GM18502 (cell line): ENCODE measurements at regions not wholly inside any gene's neighbourhood (a gene's known extent, or its start where the extent isn't known, plus 50 kb on each side); places are given as distances from the start of the nearest gene placed in this dataset.

ENCODE experiments used
- ATAC-seq: cut with Tn5 transposase; IDR thresholded peaks from one replicate; pipeline ENCODE4 v1.9.1; 2021; ENCODE audit warnings: mild to moderate bottlenecking; ENCODE audit not compliant: unreplicated experiment, poor library complexity

DNA sequence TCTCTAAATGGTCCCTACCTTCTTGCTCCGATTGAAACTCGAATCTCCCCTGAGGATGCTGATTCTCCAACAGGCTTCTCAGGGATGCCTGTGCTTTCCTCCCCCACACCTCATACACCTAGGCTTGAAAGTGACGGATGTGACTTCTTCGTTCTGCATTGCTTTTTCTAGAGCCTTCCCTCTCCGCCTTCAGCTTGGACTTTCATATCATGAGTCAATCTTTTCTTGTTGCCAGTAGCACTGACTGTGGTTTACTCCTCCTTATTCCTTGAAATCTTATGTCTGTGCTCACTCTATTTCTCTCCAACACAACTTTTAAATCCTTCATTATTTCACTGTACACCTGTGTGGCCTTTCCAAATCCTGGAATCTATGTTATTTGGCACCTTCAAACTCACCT, 451.4 kb downstream of the TMX3 start:
- no peak for ATAC-seq

DNA sequence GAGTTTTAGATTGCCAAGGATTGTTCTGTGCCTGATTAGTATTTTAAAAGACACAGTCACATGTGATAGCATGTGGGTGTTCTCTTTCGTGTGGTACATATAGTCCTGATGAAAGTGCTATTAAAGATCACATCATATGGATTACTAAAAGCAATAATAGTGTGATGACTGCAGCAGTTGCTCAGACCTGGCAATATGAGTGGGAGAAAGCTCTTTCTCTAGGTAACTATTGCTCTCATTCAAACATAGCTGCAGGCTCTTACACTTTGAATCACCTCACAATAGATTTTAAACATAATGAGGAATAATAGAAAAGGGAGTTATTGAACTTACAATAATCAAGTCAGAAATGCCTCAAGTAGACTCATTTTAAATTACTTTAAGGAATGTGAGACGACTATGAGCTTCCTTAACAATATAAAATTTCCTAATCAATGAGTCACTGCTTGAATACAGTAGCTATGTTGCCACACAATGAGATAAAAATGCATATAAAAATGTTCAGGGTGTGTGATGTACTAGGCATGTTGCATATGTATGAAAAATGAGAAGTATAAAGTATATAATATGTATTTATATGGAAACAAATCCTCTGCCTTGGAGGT, 452.1 kb downstream of the TMX3 start:
- no peak for ATAC-seq

DNA sequence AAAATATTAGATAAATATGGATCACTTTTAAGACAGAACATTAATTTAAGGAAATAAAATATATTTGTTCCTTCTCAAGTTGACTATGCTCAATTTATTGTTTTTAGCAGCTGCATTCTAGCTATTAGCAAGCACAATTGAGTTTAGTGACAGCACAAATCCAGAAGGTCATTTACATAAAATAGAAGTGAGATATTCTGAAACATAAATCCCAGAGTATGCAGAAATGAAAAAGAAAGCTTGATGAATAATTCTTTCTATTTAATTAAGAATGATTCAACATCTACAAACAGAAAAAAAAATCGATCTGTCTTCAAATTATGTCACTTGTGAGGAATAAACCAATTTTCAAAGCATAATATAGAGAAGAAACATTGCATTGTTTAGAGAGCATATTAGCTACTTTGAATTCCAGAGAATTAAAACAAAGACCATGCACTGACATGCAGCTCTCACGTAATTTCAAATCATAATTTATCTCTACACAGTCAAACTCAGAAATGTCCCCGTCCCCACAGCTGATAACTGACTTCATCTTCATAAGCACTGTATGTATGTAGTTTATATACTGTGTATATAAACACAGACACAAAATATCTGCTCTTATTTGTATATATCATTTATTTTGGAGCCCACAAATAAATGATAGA, 458.4 kb downstream of the TMX3 start:
- ATAC-seq: no peak

DNA sequence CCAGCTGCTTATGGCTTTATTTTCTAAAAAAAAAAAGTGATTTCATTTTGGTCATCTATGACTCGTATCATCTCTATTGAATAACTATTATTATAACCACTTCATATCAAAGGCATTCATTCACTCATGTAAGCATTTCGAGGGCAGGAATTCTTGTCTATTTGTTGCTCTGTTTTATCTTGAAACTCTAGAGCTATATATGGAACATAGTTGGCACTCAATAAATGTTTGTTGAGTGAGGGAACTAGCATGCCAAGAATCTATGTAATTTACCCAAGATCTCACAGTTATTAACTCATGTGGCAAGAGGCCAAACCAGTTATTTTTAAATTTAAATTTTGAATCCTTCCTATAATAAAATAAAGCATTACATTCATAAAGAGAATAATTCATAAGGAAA, 470.1 kb downstream of the TMX3 start:
- ATAC-seq: no peak

DNA sequence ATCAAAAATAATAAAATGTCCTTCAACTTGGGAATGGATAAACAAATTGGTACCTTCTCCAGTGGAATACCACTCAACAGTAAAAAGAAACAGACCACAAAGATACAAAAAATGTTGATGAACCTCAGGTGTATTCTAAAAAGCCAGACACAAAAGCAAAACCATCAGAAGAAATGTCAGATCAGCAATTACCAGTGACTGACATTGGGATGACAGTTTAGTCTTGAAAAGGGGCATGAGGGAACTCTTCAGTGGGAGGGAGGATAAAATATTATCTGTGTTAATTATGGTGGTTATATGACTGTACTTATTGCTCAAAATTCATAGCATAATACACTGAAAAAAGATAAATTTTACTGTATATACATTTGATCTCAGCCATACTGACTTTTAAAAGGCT, 473.0 kb downstream of the TMX3 start:
- no peak for ATAC-seq

DNA sequence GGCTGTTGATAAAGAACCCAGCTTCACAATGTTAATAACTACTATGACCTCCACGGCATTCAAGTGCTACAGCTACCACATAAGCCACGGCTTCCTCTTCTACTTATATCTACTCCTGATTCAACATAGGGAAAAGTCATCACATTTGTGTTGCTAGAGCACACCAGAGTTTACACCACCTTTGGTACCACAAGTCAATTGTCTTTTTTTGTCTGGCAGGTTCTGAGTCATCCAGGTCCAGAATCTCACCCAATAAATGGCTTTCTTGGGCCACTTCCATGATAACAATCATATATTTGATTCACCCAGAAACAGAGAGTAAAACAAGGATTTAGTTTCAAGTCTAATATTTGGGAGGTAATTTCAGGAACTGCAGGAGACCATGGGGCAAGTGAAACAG, 480.2 kb downstream of the TMX3 start:
- no peak for ATAC-seq

DNA sequence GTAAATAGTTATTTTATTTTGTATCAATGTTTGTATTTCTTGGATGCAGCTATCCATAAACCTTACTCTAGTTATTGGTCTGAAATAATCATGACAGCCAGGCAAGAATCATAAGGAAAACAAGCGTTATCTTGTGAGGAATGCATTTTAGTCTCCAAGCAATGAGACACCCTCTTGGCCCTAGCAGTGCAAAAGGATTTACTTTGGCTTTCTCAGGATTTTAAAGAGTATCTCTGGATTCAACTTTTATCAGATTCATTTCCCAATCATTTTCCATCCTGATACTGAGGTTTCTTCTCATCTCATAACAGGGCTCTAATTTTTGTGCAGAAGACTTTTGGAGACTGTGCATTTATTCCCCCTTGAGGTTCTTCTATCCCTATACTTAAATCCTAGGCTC, 480.8 kb downstream of the TMX3 start:
- no peak for ATAC-seq

DNA sequence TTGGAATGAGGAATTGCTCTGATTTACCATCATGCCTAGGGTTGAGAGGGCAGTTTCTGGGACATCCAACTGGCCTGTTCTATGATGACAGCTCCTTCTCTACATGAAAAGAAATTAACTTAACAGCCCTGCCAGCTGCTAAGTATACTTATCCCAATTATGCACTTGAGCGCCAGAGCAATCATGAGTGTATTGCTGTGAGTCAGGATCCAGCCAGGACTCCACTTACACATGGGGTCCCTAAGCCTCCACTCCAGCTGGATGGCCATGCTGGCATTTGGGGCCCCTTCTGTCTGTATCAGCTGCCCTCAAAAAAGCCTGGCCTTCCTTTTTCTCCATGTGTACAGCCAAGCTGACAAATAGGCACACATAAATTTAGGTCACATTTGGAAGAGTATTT, 481.9 kb downstream of the TMX3 start:
- no peak for ATAC-seq

DNA sequence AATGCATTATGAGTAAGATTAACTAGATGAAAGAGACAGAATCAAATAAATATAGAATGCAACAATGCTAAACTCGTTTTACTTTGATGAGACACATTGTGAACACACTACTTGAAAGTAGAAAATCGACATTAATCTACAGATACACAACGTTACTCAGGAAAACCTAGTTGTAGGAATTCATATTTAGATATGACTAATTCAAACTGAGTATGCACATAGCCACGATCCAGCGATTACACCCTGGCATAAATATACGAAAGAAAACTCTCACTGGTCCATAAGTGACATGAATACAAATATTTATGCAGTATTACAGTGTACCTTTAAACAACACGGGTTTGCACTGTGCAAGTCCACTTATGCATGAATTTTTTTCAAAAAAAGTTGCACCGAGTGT, 485.6 kb downstream of the TMX3 start:
- ATAC-seq: no peak

DNA sequence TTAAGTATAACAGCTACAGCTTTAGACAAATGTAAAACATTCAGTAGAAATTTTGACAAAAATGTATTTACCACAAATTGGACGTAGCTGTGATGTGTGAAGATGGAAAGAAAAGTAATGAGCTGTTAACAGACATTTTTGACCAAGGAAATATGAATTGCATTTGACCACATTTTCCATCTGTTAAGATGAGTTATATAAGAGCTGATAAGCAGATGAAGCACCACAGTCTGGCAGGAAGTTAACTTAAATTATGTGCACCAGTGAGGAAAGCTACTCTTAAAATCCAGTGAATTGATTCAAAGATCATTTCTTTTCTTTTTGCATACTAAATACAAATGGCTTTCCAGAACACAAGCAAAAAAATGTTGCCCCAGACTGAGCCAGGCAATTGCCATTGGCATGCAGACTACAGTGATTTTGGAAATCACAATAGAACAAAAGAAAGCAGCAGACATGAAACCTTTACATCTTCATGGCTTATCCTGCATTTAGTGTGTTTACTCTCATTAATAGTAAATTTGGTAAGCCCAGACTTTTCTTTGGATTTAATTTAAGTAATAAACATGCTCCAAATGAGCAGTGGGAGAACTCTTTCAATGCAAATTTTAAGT, 493.7 kb downstream of the TMX3 start:
- ATAC-seq: no peak

DNA sequence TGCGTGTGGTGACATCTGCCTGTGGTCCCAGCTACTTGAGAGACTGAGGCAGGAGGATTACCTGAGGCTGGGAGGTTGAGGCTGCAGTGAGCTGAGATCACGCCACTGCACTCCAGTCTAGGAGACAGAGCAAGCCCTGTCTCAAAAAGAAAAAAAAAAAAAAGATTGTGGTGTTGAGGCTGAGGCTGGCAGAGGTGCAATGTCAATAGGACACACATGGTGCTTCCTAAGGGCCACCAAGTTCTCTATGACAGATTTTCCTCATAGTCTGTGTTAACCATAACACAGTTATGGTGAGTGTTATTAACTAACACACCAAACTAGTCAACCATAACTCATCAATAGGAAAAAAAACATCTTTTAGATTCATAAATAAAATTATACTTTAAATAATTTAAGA, 494.4 kb downstream of the TMX3 start:
- no peak for ATAC-seq

DNA sequence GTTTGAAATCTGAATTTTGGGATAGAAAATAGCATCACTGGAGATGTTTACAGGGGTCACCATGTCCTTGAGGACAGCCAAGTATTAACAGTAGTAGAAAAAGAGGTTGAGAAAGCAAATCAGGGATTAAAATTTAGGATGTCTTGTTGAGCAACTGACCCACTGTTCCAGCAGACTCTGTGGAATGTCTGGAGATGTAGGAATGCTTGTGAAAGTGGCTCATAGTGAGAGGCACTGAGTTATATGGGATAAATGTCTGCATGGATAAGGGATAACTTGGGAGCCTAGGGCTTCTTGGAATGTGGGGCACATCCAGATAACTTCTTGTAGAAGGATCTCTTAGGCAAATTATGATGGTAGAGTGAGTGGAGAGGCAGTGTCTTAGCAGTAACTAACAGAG, 495.0 kb downstream of the TMX3 start:
- no peak for ATAC-seq

DNA sequence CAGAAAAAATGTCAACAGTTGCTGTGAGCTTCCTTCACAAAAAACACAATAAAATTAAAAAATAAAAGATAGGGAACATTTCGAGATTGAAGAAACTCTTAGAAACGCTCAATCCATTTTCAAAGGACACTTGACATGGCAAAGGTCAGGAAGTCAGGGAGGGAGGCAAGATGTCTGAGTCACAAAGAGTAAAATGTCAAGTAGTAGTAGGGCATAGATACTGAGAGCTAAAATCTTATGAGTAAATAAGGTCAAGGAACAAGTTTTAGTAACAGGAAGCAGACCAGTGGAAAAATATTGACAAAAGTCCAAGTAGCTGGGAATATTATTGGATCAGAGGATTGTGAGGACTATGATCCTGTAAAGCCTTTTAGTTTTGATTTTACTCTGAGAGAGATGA, 495.6 kb downstream of the TMX3 start:
- no peak for ATAC-seq

DNA sequence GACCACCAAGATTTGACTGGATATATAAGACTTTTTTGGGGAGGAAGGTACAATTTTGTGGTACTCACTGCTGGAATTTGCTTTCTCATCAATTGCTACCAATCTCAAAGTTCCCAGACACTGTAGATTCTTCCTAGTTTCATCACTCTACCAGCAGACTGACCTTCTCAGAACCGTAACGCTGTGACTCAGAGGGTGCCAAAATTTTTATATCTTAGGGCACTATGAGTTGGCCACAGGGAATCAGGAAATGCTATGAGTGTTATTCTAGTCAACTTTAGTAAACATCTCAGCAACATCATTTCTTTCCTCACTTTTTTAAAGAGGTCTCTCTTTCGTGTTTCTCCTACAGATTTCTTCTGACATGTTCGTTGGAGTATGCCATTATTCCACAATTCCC, 499.0 kb downstream of the TMX3 start:
- no peak for ATAC-seq

DNA sequence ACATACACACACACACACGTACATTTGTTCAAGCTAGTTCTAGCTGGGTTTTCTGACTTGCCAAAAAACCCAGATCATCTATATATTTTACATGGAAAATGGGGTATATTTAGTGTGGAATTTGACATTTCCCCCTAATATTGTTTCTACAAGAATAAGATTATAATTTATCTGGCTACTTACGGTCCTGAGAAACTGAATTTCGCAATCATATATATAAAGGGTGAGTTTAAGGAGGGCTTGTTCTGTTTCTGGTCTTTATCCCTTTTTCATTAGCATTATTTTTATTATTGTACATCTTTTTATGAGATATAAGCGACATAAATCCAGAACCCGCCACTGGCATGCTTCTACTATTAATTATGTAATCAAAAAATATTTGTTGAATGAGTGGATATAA, 528.9 kb downstream of the TMX3 start:
- no peak for ATAC-seq

DNA sequence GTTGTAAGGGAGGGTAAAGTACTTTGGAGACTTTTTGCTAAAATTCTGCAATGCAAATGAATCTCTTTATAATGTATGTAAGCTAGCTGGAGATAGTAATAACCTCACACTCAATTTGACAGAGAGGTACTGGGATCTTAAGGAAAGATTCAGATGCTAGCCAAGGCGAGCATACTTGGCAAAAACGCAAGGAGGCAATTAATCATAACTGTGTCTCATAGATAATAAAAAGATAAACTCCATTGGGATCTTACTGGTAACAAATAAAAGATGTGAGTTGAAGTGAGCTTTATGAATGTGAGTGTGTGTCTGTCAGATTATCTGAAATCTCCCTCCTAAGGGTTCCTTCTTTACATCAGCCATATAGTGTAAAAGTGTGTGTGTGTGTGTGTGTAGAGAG, 533.0 kb downstream of the TMX3 start:
- ATAC-seq: no peak

DNA sequence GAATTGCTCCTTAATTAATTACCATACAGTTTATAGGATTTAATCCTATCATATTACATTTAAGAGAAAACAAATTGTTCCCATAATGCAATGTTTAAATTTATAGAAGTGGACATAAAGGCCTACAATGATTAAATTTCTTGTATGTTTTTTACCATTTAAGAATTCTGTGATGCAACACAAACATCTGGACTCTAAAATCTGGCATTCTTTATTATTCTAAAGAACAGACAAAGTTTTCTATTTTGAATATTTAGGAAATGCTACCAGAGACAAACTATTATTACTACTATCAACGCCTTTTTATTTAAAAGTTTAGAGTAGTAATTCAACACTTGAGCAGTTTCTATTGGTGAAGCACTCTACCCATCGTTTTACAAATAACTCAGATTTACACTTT, 535.1 kb downstream of the TMX3 start:
- ATAC-seq: no peak

DNA sequence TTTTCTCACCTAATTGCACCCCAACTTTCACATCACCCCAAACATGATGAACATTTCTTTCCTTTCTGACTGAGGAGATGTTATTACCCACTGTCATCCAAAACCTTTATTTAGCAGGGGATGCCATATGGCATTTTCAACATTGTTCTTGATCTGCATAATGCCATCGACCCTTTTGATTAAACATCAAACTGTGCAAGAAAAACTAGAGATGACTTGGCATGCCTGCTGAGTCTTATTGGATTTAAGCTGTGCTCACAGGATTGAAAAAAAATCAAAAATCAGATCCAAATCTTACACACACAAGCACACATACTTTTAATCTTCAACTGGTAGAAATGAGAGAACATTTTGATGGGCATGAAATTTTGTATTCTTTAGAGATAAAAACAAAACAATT, 536.0 kb downstream of the TMX3 start:
- no peak for ATAC-seq

DNA sequence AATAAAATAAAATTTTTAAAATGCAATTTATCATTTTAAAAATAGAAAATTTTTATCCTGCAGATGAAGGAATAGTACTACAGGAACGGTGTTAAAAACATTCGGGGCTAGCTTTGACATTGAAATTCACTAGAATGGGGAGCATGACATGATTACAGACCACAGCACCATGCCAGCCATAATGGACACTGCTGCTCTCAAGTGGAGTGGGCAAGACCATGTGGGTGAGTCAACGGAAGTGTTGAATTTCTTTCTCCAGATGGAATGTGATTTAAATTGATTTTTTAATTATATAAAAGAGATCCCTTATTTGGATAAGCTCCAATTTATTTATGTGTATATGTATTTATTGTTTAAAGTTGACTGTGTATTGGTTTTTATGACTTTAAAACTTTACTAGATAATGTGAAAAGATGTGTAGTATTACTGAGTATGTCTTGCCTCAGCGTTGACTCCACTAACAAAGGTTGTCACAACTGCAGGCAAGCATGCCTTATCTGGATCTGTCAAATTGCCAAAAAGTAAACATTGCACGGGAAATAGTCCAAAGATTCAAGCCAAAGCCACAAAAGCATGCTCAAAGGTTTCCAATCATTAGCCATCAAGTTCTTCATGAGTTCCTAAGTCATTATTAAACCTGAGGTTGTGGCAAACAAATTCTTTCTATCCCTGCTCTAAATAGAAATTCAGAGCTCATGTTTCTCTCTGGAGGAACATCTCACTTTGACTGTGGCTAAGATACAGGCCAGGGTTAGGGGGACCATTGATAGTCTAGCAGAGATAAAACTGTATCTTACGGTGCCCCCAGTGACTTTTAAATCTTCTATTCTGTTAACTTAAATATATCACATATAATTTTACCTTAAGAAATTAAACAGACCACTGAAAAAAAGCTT, 536.9 kb downstream of the TMX3 start:
- no peak for ATAC-seq

DNA sequence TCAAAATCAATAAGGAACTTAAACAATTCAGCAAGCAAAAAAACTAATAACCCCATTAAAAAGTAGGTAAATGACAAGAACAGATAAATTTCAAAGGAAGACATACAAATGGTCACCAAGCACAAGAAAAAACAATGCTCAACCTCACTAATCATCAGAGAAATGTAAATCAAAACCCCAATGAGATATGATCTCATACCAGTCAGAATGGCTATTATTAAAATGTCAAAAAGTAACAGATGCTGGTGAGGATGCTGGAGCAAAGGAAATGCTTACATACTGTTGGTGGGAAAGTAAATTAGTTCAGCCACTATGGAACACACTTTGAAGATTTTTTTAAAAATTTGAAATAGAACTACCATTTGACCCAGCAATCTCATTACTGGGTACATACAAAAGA, 538.0 kb downstream of the TMX3 start:
- ATAC-seq: no peak

DNA sequence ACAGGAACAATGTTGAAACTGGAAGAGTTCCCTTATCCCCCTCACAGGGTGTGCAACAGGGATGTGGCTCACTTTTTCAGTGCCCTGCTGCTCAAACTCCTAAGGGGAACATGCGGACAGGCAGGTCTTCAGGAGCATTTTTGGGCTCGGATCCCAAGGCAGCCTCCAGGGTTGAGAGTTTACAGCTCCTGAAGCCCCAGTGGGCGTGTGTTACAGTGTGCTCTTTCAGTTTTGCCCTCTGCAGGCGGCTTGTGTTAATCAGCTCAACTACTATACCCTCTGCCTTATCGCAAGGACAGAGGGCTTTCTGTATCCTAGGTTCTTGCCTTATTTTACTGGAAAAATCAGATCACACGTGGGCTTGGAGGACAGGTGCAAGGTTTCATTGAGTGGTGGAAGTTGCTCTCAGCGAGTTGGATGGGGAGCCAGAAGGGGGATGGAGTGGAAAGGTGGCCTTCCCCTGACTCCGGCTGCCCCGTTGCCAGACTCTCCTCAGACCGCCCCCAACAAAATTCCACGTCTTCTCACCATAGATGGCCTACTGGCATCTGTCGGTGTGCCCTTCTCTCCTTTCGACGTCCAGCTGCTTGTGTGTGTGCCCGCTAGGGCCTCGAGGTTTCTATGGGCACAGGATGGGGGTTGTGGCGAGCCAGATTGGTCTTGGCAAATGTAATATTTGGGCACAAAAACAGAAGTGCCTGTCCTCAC, 541.9 kb downstream of the TMX3 start:
- no peak for ATAC-seq
